HEK293 (cell line): ENCODE measurements at regions not wholly inside any gene's neighbourhood (a gene's known extent, or its start where the extent isn't known, plus 50 kb on each side); places are given as distances from the start of the nearest gene placed in this dataset.

ENCODE experiments used
- CTCF ChIA-PET: fragments of 350-600 bp; formaldehyde crosslinking; extraction: SDS; loops from one replicate; lab custom pipeline; 2021; ENCODE audit warnings: antibody characterized with exemption; lab: Yijun Ruan, JAX
- POLR2A ChIA-PET: fragments of 300-600 bp; formaldehyde crosslinking; extraction: SDS; loops from one replicate; lab custom pipeline; 2020; ENCODE audit warnings: antibody characterized with exemption, inconsistent platforms; lab: Yijun Ruan, JAX
- H3K27ac ChIP-seq: fragments of 200-500 bp; sonication (Bioruptor generic); 2 replicates; pipeline ENCODE4 v1.5.1; 2014; ENCODE audit warnings: low read depth, low read length, control low read depth, inconsistent platforms; ENCODE audit errors: extremely low read depth
- H3K36me3 ChIP-seq, 2 experiments: fragments of 200-500 bp in 1 of 2; sonication (Bioruptor generic) in 1 of 2; 1 replicate in 1 of 2; 2 replicates in 1 of 2; pipeline ENCODE4 v1.5.1; 2014 to 2017; ENCODE audit warnings: inconsistent platforms in 2 of 2, low read length in 2 of 2; ENCODE audit not compliant: control insufficient read depth in 2 of 2, insufficient read depth in 1 of 2
- H3K4me1 ChIP-seq: fragments of 200-500 bp; sonication (Bioruptor generic); 2 replicates; pipeline ENCODE4 v1.5.1; 2014; ENCODE audit warnings: mild to moderate bottlenecking, low read length, inconsistent platforms; ENCODE audit not compliant: control insufficient read depth, insufficient read depth
- H3K4me3 ChIP-seq: 2 replicates; pipeline ENCODE4 v1.5.1; 2011; ENCODE audit warnings: low read depth, mild to moderate bottlenecking, control low read depth, low read length, moderate library complexity
- H3K9me3 ChIP-seq: fragments of 200-500 bp; sonication (Bioruptor generic); 2 replicates; pipeline ENCODE4 v1.5.1; 2014; ENCODE audit warnings: low read depth, low read length, inconsistent platforms; ENCODE audit not compliant: control insufficient read depth, insufficient read depth
- GLI2 ChIP-seq: fragments of 450-650 bp; formaldehyde crosslinking; IDR thresholded peaks from 2 replicates; pipeline ENCODE4; 2017; ENCODE audit warnings: missing biosample characterization, missing genetic modification characterization, low read depth, borderline replicate concordance
- HIC1 ChIP-seq: fragments of 450-650 bp; formaldehyde crosslinking; IDR thresholded peaks from 2 replicates; pipeline ENCODE4 v1.5.1; 2016; ENCODE audit warnings: missing biosample characterization, missing genetic modification characterization
- HOXD13 ChIP-seq: sonication (generic); formaldehyde crosslinking; IDR thresholded peaks from 2 replicates; pipeline ENCODE4 v1.8.0; 2022; ENCODE audit warnings: missing genetic modification reagents, borderline replicate concordance
- PRDM1 ChIP-seq: fragments of 450-650 bp; formaldehyde crosslinking; IDR thresholded peaks from 2 replicates; pipeline ENCODE4; 2016; ENCODE audit warnings: missing biosample characterization, missing genetic modification characterization
- PRDM10 ChIP-seq: fragments of 450-650 bp; formaldehyde crosslinking; IDR thresholded peaks from 2 replicates; pipeline ENCODE4 v1.5.1; 2016; ENCODE audit warnings: missing biosample characterization, missing genetic modification characterization
- REST ChIP-seq: fragments of 450-650 bp; formaldehyde crosslinking; IDR thresholded peaks from 2 replicates; pipeline ENCODE4 v1.5.1; 2016; ENCODE audit warnings: missing biosample characterization, missing genetic modification characterization
- WT1 ChIP-seq: fragments of 450-650 bp; formaldehyde crosslinking; IDR thresholded peaks from 2 replicates; pipeline ENCODE4 v1.5.1; 2016; ENCODE audit warnings: missing biosample characterization, missing genetic modification characterization
- ZNF138 ChIP-seq: fragments of 450-650 bp; formaldehyde crosslinking; IDR thresholded peaks from 2 replicates; pipeline ENCODE4 v1.5.1; 2016; ENCODE audit warnings: missing biosample characterization, missing genetic modification characterization, borderline replicate concordance
- ZNF174 ChIP-seq: fragments of 450-650 bp; formaldehyde crosslinking; IDR thresholded peaks from 2 replicates; pipeline ENCODE4 v1.5.0; 2017; ENCODE audit warnings: missing biosample characterization, mild to moderate bottlenecking, missing genetic modification characterization
- ZNF223 ChIP-seq: fragments of 450-650 bp; formaldehyde crosslinking; IDR thresholded peaks from 2 replicates; pipeline ENCODE4 v1.5.1; 2016; ENCODE audit warnings: missing biosample characterization, missing genetic modification characterization
- ZNF239 ChIP-seq: fragments of 450-650 bp; formaldehyde crosslinking; IDR thresholded peaks from 2 replicates; pipeline ENCODE4 v1.5.1; 2016; ENCODE audit warnings: missing biosample characterization, missing genetic modification characterization
- ZNF266 ChIP-seq: fragments of 450-650 bp; formaldehyde crosslinking; IDR thresholded peaks from 2 replicates; pipeline ENCODE4 v1.5.1; 2016; ENCODE audit warnings: missing biosample characterization, missing genetic modification characterization, low read depth
- ZNF280C ChIP-seq: fragments of 450-650 bp; formaldehyde crosslinking; IDR thresholded peaks from 2 replicates; pipeline ENCODE4 v1.5.1; 2016; ENCODE audit warnings: missing biosample characterization, missing genetic modification characterization
- ZNF280D ChIP-seq: fragments of 450-650 bp; formaldehyde crosslinking; IDR thresholded peaks from 2 replicates; pipeline ENCODE4 v1.5.1; 2016; ENCODE audit warnings: missing biosample characterization, missing genetic modification characterization
- ZNF311 ChIP-seq: fragments of 450-650 bp; formaldehyde crosslinking; IDR thresholded peaks from 2 replicates; pipeline ENCODE4 v1.5.1; 2017; ENCODE audit warnings: missing biosample characterization, missing genetic modification characterization, borderline replicate concordance
- ZNF354C ChIP-seq: fragments of 450-650 bp; formaldehyde crosslinking; IDR thresholded peaks from 2 replicates; pipeline ENCODE4 v1.5.1; 2016; ENCODE audit warnings: missing biosample characterization, missing genetic modification characterization, low read depth, borderline replicate concordance
- ZNF423 ChIP-seq: fragments of 450-650 bp; formaldehyde crosslinking; IDR thresholded peaks from 2 replicates; pipeline ENCODE4 v1.5.1; 2016; ENCODE audit warnings: missing biosample characterization, missing genetic modification characterization
- ZNF501 ChIP-seq: fragments of 450-650 bp; formaldehyde crosslinking; IDR thresholded peaks from 2 replicates; pipeline ENCODE4 v1.5.1; 2016; ENCODE audit warnings: missing biosample characterization, missing genetic modification characterization
- ZNF621 ChIP-seq: fragments of 450-650 bp; formaldehyde crosslinking; IDR thresholded peaks from 2 replicates; pipeline ENCODE4 v1.5.1; 2017; ENCODE audit warnings: missing biosample characterization, missing genetic modification characterization
- ZNF624 ChIP-seq: fragments of 450-650 bp; formaldehyde crosslinking; IDR thresholded peaks from 2 replicates; pipeline ENCODE4 v1.5.1; 2017; ENCODE audit warnings: missing biosample characterization, missing genetic modification characterization
- ZNF670 ChIP-seq: fragments of 450-650 bp; formaldehyde crosslinking; IDR thresholded peaks from 2 replicates; pipeline ENCODE4 v1.5.1; 2016; ENCODE audit warnings: missing biosample characterization, missing genetic modification characterization, low read depth

- no peak for TF ChIP-seq HIC1 (tag by site-specific recombination)
- TF ChIP-seq ZNF280C, result no peak
- no peak for TF ChIP-seq ZNF223 (tag by site-specific recombination)
- no peak for TF ChIP-seq GLI2 (tag by site-specific recombination)
- TF ChIP-seq PRDM10 (tag by site-specific recombination), result no peak
- TF ChIP-seq HOXD13, result no peak
- no peak for TF ChIP-seq ZNF354C
- no peak for TF ChIP-seq ZNF266 (tag by site-specific recombination)
- no peak for TF ChIP-seq ZNF423 (tag by site-specific recombination)
- TF ChIP-seq ZNF280D (tag by site-specific recombination), result no peak
- TF ChIP-seq ZNF311 (tag by site-specific recombination), result no peak
- no peak for TF ChIP-seq WT1 (tag by site-specific recombination)
- TF ChIP-seq PRDM1, result no peak
- TF ChIP-seq ZNF501 (tag by site-specific recombination), result no peak
- no peak for TF ChIP-seq ZNF239
Observed at GRCh38 chr6:144546807-144547206, 261.7 kb downstream of the UTRN start (continued).

GRCh38 chr6:144547409-144547808 lies 262.3 kb downstream of the UTRN start:
- no peak overlapping the region for H3K4me3 ChIP-seq
- no peaks in the 10 kb centered on the region for H3K4me1 ChIP-seq
- ChIA-PET POLR2A (no interaction called here), CTCF (interaction anchor here (0.7 to 1.3 kb wide), 3 partner anchors 16 to 492 kb away, joined by 4 read pairs; no protein-coding TSS in a partner anchor)
- no peaks in the 10 kb centered on the region for H3K9me3 ChIP-seq
- H3K36me3 ChIP-seq, result peaks cover 4 to 47% of the 10 kb centered on the region in 2 experiments
- no peak overlapping the region for H3K27ac ChIP-seq
- TF ChIP-seq ZNF624 (tag by site-specific recombination), result no peak
- TF ChIP-seq ZNF621 (tag by site-specific recombination), result no peak
- no peak for TF ChIP-seq ZNF670 (tag by site-specific recombination)
- TF ChIP-seq REST (tag by site-specific recombination), result no peak
- TF ChIP-seq ZNF174 (tag by site-specific recombination), result no peak
- no peak for TF ChIP-seq ZNF138 (tag by site-specific recombination)
